ENCODE measurements at regions not wholly inside any gene's neighbourhood (a gene's known extent, or its start where the extent isn't known, plus 50 kb on each side); places are given as distances from the start of the nearest gene placed in this dataset.

DNA sequence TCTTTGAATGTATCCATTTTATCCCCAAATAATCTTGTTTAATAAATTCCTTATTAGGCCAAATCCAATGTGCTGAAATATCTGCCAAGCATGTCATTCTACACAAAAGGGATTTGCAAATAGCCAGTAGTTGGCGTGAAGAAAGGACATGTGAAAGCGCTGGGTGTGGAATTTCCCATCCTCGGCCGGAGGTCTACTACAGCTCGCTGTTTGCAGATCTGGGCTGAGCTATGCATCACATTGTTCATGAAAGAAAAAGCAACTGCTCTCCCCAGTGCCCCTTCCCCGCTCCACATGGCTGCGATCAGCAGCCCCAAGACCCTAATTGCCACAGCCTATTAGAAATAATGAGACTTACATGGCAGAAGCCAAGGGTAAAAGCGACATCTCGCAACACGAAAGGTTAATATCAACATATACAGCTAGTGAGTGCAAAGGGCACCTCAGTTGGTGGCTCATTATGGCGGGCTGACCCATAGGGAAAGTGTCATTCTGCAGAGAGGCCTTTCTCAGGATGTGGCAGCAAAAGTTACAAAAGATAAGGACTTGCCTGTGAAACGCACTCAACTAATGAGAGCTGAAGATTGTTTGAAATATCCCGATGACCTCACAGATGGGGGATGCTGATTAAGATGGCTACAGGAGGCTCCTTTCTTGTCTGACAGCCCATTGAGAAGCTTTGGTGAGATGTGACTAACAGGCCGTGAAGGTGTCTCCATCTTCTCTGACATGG, 126.9 kb upstream of the CYP1B1 start:
- DNase-seq = no peak

DNA sequence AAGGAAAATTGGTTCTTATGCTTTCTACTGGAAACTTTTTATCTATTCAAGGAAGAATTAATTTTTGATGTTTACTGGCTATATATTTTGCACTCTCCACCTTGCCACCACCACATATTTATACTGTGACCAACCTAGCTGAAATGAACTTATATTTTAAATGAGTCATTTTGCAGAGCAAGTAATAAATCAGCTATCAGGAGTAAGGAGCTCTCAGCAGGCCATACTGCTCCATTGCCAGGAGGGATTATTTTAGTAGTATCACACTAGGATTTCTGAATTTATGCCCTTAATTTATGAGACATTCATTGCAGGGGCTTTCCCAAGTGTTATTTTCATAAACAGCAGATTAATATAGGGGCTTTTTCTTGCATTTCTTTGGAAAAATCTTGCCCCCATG, 125.8 kb upstream of the CYP1B1 start:
- no peak for DNase-seq

DNA sequence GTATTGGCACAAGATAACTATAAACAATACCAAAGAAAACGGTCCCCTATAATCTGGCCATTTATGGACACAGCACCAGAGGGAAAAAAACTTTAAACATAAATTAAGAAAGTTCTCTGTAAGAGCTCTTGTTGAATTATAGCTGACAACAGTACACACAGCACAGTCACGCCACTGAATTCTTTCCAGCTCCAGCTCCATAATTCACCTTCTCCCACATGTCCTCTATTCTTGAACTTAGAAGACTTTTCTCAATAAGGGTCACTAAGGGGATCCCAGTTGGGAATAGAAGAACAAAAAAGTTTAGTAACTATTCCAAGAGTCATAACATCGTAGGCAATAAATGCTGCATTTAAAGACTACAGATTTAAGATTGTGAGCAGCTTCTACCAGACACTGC, 124.6 kb upstream of the CYP1B1 start:
- DNase-seq = no peak

DNA sequence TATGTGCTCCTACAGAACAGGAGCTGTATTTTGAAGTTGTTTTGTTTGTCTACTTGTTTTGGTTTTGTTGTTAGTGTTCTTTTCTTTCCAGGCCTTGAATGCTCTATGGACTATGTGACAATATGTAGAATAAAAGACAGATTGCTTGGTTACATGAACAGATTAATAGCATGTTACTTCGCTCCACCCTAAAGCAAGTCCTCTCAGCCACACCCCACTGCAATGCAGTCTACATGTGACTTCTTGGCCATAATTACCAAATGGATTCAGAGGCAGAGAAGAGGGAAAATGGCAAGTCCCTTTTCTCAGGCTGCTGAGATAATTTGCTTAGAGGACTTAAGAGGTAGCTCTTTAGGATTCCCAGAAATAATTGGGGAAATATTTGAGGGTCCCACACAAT, 123.2 kb upstream of the CYP1B1 start:
- DNase-seq = no peak

DNA sequence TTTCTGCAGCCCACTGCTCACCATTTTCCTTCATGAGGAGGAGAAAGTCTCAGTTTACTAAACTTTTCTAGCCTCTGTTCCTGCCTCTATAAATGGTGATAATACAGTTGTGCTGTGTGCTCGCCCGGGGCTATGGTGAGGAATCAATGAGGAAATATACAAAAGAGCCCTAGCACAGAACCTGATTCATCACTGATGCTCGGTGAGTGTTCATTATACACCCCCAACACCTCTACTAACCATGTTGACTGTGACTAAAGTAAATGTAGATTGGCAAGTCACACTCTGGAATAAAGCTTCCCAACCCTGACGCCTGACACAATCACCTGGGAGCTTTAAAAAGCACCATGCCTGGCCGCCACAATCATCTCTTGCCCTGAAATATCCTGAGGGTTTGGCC, 118.8 kb upstream of the CYP1B1 start:
- DNase-seq = no peak

DNA sequence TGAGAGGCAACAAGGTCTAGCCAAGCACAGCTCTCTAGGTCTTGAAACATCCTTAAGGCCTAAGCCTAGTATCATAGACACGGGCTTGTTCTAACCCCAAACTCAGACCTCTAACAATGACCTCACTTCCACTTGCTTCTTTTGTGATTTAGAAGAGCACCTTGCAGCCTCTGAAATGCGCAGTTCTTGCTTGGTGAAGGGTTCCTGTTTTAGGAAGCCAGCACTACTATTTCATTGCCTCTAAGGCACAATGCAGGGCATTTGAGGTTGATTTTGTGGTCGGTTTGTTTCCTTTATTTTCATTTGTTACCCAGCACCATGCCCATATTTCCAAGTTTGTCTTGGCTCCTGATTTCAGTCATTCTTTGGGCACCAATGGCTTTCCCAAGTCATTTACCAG, 117.0 kb upstream of the CYP1B1 start:
- DNase-seq = peak; percentile 31 to 36

DNA sequence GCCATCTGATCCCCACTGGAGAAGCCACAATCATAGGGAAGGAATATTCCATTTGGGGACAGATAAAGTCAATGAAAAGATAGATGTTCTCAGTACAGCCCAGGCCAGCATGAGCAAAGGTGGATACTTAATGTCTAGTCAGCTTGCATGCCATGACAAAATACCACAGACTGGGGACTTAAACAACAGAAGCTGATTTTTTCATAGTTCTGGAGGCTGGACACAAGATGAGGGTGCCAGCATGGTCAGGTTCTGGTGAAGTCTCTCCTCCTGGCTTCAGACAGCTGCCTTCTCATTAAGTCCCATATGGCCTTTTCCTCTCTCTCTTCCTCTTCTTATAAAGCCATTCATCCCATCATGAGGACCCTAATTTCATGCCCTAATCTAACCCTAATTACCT, 116.1 kb upstream of the CYP1B1 start:
- DNase-seq = no peak

DNA sequence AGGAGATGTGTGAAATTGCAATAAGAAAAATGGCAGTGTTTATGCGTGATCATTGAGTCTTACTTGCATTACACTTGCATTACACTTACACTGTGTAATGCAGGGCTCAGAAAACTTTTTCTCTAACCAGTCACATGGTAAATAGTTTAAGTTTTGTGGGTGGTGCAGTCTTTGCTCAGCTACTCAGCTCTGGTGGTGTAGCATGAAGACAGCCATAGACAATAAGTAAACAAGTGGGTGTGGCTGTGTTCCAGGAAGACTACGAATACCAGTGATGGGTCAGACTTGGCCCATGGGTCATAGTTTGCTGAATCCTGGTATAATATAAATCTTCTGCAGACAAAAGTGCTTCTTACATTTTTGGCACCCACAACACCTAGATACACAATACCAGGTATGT, 115.6 kb upstream of the CYP1B1 start:
- DNase-seq = no peak

DNA sequence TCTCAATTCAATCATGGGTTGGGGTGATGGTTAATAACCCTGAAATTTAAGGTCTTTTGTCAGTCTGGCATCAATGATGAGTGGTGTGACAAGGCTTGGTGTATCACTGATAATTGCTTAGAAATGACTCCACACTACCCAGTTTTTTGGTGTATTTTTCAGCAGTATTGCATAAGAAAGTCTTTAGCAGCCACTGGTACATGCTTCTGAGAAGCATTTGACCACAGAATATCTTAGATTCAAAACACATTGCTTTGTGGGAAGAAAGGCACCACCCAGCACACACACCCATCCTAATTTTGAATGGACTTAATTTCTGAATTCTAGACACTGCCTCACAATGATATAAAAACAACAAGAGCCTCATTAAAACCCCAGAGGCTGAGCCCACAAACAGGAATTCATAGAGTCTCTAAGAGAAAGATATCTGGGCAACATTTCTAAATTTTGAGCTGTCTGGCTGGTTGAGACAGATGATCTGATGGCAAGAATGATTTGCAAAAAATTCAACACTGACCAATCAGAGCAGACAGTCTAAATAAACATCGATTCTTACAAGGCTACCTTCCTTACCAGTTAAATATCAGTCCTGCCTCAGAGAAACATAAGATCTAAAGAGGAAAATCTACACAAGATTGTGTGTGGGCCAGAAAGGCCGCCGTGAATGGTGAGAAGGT, 114.7 kb upstream of the CYP1B1 start:
- DNase-seq = no peak

DNA sequence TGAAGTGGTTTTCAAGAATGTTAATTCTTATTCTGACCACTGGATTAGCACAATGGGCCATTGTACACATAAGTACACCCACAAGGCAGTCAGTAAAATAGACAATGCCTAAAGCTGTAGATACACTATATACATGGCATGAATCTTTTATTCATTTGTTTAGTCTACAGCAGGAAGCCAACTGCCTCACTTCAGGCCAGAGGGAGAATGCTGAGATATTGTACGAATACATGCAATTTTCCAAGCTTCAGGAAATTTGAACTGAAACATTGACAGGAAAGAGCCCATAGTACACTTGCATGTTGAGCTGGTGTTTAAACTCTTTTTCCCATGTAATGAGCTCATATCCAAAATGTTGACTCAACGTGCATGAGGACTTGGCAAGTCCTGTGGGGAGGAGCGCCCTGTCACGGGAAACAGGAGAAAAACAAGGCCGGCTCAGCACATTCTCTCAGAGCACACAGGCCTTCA, 111.6 kb upstream of the CYP1B1 start:
- no peak for DNase-seq

DNA sequence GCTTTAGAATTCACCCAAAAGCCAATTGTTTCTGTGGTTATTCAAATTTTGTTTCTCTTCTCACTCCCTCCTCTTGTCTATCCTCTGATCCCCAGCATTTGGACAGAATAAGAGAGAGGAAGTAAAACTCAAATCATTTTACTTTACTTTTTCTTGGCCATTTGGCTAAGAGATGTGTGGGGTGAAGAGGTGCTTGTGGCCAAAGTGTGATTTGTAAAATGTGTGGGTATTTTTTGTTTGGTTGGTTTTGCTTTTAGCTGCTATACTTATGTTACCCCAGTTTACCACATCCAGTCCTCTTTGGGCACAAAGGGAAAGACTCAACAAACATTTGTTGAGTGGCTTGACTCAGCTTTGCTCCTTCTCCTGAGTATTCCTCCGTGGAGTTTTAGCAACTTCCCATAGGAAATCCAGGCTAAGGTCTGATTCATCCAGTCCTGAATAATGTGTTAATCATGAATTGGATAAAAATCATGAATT, 109.1 kb upstream of the CYP1B1 start:
- no peak for DNase-seq

DNA sequence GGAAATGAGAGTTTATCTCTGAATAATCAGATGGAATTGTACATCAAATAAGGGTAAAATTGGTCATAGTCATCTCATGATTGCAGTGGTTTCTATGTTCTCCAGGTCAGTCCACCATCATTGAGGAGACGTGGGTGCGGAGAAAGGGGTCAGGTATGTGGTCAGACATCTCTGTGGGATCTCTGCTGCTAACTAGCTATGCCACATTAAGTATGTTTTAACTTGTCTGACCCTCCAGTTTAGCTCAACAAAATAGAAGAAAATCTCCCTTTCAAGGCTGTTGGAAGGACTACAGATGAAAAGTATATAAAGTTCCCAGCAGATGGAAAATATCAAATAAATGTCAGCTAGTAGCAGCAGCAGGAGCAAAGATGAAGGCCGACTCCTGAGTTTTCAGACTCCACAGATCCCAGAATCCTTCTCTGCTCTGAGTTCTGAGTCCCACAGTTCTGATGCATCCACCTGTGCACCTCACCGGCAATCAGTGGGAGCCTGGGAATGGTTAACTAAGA, 106.6 kb upstream of the CYP1B1 start:
- no peak for DNase-seq

DNA sequence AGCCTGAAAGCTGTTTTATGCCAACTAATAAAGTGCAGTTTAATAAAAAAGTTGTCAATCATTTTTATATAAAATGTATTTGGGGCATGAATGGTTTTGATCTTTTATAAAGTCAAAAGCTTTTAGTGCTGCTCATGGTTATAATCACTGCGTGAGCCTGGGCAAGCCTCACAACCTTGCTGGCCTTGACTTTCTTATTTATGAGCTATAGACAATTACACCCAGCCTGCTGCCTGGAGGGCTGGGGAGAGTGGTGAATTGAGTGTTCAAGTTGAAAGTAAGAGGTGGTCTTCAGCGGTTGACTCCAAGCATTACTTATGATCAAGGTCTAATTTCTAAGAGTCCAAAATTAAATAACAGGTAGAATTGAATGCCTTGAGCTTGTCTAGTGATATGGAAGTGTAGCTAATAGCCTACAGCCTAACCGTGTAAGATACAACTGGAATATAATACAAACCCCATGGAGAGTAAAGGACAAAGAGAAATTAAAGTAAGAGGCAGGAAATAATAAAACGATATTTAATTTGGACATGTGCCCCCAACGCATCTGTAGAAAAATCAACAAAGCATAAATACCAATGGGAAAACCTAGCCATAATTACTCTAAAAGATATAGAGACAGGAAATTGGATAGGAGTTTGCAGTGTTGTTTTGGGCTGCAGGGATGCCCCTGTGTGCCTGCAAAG, 106.0 kb upstream of the CYP1B1 start:
- DNase-seq = no peak

DNA sequence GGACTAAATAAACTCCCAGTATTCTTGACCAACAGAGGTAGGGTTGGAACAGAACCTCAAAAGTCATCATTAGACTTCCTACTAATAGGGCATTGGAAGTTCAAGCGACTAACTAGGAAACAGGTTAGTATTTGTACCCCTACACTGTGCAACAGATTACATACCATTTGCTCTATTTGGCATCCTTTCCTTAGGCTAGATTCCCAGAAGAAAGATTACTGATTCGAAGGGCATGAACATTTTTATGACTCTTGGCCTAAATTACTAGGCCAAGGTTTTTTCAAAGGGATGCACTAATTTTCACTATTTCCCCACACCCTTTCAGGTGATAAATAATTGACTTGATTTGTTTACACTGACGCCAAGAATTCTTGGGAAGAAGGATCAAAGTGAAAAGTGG, 104.8 kb upstream of the CYP1B1 start:
- no peak for DNase-seq

DNA sequence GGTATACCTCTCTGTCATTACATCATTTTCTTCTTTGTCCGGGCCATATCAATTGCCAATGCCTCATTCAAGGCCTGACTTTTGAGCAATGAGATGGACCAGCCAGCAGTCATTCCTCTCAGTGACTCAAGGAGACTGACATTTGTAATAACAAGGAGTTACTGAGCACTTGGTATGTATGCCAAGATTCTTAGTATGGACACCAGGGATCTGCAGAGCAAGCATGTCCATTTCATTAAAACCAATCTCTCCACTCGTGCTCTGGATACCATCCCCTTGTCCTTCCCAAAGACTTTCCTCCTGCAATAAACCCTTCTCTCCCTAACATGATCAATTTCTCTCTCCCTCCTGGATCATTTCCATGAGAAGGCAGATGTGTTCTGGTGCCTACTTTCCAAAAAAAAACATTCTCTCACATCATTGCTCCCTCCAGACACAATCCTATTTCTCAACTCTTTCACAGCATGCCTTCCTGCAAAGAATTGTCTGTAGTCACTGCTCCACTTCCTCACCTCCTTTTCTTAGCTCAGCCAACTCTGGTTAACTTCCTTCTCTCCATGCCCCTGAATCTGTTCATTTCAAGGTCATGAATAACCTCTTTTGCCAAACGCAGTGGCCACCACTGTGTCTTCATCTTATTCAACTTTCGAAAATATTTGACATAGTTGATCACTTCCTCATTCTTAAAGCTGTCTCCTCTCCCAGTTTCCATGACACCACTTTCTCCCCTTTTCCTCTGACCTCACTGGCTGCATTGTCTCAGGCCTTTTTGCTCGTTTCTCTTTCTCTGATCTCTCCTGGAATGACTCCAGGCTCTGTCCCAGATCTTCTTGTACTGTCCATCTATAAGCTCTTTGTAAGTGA, 102.8 kb upstream of the CYP1B1 start:
- DNase-seq = peak; percentile 54 to 73

DNA sequence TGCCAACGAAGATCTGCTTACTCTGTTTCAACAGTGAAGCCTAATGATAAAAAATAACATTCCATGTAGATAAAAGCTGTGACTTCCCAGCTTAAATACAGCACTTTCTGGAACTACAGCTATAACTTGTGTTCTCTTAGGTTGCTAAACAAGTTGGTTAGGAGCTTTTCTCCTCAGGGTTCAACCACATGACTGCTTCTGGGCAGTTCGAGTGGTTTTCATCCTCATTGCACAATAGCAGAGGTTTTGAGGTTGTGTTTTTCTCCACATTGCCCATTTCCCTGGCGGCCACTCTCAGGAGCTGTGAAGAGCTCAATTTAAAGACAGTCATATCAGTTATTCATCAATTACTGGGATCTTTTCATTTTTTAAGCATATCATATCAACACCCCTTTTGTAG, 102.2 kb upstream of the CYP1B1 start:
- no peak for DNase-seq

DNA sequence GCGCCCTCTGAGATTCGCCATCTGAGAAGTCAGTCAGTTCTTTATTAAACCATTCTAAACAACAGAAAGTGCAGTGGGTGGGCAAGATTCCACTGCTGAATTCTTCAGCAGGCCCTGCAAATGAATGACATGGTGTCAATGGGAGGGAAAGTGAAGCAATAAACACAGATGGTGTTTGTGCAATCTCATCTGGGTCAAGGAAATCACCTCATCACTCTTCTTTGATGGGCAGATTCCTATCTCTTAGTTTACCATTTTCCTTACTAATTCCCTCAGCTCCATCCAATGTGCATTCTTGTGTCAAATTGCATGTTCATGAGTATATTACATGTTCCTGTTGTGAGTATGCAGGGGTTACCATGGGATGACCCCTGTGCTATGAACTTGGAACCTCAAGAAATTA, 100.7 kb upstream of the CYP1B1 start:
- no peak for DNase-seq

DNA sequence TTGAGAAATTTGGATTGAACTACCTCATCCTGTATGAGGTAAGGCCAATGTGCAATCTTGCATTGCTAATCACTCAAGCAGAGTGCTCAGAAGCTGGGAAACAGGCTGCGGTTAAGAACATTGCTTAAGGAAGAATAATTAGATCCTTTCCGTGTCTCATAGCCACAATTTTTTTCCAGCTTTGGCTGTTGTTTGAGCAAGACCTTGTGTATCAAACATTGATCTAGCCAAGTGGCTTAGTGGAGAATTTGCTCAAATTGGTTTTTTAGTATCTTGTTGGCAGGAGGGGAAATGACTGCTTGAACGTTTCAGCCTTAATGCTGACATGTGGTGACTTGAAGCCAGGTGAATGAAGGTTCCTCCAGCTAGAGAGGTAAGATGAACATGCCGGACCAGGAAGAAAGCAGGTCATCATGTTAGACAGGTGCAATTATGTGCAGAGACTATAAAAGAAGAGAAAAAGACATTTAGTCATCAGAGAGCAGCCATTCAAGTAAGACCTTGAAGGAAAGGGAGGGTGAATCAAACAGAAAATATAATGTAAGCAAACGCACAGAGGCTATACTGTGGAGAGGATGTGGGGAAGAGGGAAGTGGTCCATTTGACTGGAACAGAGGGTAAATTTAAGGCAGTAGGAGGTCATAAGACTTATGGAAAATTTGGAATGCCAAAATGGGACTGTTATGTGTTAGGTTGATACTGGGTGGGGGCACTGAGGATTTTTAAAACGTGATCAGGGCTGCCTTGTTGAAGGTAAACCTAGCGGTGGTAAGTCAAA, 98.9 kb upstream of the CYP1B1 start:
- no peak for DNase-seq

DNA sequence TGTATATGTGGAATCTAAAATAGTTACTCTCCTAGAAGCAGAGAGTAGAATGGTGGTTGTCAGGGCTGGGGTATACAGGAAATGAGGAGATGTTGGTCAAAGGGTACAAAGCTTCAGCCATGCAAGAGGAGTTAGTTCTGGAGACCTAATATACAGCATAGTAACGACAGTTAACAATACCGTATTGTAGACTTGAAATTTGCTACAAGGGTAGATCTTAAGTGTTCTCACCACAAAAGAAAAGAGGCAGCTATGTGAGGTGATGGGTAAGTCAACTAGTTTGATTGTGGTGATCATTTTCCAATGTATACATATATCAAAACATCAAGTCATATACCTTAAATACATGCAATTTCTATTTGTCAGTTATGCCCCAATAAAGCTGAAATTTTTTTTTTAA, 98.2 kb upstream of the CYP1B1 start:
- no peak for DNase-seq

DNA sequence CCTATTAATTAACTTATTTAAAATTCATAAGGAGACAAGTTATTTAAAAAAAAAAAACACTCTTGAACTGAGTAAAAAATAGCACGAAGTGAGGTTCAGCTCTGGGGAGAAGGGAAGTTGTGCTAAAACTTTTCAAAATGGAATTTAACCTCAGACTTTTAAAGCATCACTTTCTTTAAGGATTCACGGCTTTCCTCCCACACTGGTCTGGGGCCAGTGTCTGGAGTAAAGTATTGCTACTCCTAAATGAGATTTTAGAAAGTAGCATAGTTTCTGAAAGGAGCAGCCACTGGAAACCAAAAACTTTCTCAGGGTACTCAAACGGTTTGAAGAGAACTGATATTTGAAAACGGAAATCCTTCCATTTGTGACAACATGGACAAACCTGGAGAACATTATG, 97.7 kb upstream of the CYP1B1 start:
- DNase-seq = no peak

DNA sequence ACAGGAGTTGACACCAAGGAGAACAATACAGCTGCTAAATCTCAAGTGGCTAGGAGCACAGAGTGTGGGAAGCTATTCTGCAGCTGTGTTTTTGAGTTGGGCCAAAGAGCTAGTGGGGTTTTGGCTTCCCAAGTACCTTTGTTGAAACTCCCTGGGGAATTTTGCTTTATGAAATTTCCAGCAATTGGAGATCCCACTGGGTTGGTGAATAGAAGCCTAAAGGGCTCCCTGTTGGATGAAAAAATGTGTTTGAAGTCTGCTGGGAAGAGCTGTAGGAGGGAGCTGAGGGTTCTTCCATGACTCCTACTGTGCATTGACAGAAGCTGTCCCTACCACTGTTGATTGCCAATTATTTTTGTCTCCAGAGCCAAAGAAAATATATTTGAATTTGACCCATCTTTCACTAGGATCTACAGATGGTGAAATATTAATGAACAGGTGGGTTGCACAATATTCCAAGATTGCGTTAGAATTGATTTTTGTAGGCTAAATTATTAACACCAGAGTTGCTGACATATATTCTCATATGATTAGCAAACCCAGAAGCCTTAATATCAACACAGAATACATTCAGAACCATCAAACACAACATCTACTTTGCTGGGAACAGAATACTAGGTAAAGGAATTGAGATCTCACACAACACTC, 95.4 kb upstream of the CYP1B1 start:
- no peak for DNase-seq
